ENCODE measurements at regions not wholly inside any gene's neighbourhood (a gene's known extent, or its start where the extent isn't known, plus 50 kb on each side); places are given as distances from the start of the nearest gene placed in this dataset.

GRCh38 chrX:64853424-64853823 is 122.8 kb downstream of the ZC4H2 start:
- Histone ChIP-seq H3K4me1 (no peaks in the 10 kb centered on the region), H3K27ac (no peak overlapping the region), H3K36me3 (no peaks in the 10 kb centered on the region), H3K4me3 (no peak overlapping the region), H3K27me3 (no peaks in the 10 kb centered on the region), H3K9me3 (no peaks in the 10 kb centered on the region)
- intact Hi-C loops (cut with DNase I) = no loop called here
- no peak for TF ChIP-seq CTCF (IDR thresholded peaks at IDR 0.05)
- DNase-seq (no peak), ATAC-seq (no peak)

- Histone ChIP-seq H3K36me3 (no peaks in the 10 kb centered on the region), H3K4me3 (no peak overlapping the region), H3K27ac (no peak overlapping the region), H3K9me3 (peaks cover 0 to 3% of the 10 kb centered on the region in 2 donors), H3K4me1 (no peaks in the 10 kb centered on the region), H3K27me3 (no peaks in the 10 kb centered on the region)
- no peak for DNase-seq
- TF ChIP-seq CTCF (IDR thresholded peaks at IDR 0.05) = no peak
- ATAC-seq = no peak
- intact Hi-C loops (cut with DNase I) = no loop called here
Measured at GRCh38 chrX:64850371-64851082, 125.7 kb downstream of the ZC4H2 start.

- Histone ChIP-seq H3K4me3 (no peak overlapping the region), H3K4me1 (no peaks in the 10 kb centered on the region), H3K27me3 (no peaks in the 10 kb centered on the region), H3K27ac (no peak overlapping the region), H3K36me3 (no peaks in the 10 kb centered on the region), H3K9me3 (peaks cover 0 to 8% of the 10 kb centered on the region in 2 donors)
- DNase-seq (no peak), ATAC-seq (no peak)
- TF ChIP-seq CTCF (IDR thresholded peaks at IDR 0.05) = no peak
- intact Hi-C loops (cut with DNase I) = no loop called here
Measured at GRCh38 chrX:64843224-64843623, 133.0 kb downstream of the ZC4H2 start.

GRCh38 chrX:64842492-64842891 is 133.8 kb downstream of the ZC4H2 start:
- ATAC-seq (no peak), DNase-seq (no peak)
- no peak for TF ChIP-seq CTCF (IDR thresholded peaks at IDR 0.05)
- no peaks in the 10 kb centered on the region for H3K4me1 ChIP-seq
- no peaks in the 10 kb centered on the region for H3K27me3 ChIP-seq
- H3K4me3 ChIP-seq = no peak overlapping the region
- no peak overlapping the region for H3K27ac ChIP-seq
- intact Hi-C loops (cut with DNase I) = no loop called here
- peaks cover 0 to 8% of the 10 kb centered on the region in 2 donors for H3K9me3 ChIP-seq
- no peaks in the 10 kb centered on the region for H3K36me3 ChIP-seq

GRCh38 chrX:64805683-64806082 is 170.6 kb downstream of the ZC4H2 start:
- intact Hi-C loops (cut with DNase I) = no loop called here
- H3K4me1 ChIP-seq = no peaks in the 10 kb centered on the region
- no peaks in the 10 kb centered on the region for H3K27me3 ChIP-seq
- no peaks in the 10 kb centered on the region for H3K36me3 ChIP-seq
- no peak overlapping the region for H3K27ac ChIP-seq
- TF ChIP-seq CTCF (IDR thresholded peaks at IDR 0.05) = no peak
- DNase-seq = no peak
- no peak overlapping the region for H3K4me3 ChIP-seq
- no peak for ATAC-seq
- H3K9me3 ChIP-seq = peaks cover 0 to 8% of the 10 kb centered on the region in 2 donors
